Hepatocyte (in vitro differentiated cells): ENCODE measurements at regions not wholly inside any gene's neighbourhood (a gene's known extent, or its start where the extent isn't known, plus 50 kb on each side); places are given as distances from the start of the nearest gene placed in this dataset.

ENCODE experiments used
- DNase-seq: peaks from one replicate; pipeline ENCODE4 v3.0.0-alpha.2; 2016; ENCODE audit warnings: low spot score
- H2AFZ ChIP-seq: fragments of 200-600 bp; sonication (generic); 2 replicates; pipeline ENCODE4 v1.6.0; 2016; ENCODE audit warnings: antibody characterized with exemption, mild to moderate bottlenecking
- H3K27ac ChIP-seq: fragments of 200-600 bp; sonication (generic); 2 replicates; pipeline ENCODE4 v1.5.1; 2016; ENCODE audit warnings: mild to moderate bottlenecking
- H3K27me3 ChIP-seq: fragments of 200-600 bp; sonication (generic); 2 replicates; pipeline ENCODE4 v1.6.1; 2016
- H3K36me3 ChIP-seq: fragments of 200-600 bp; sonication (generic); replicated peaks from 2 replicates; pipeline ENCODE4 v1.5.1; 2016; ENCODE audit warnings: low read depth; ENCODE audit not compliant: insufficient read depth
- H3K4me1 ChIP-seq: fragments of 200-600 bp; sonication (generic); 2 replicates; pipeline ENCODE4 v1.5.1; 2016; ENCODE audit warnings: mild to moderate bottlenecking, moderate library complexity; ENCODE audit not compliant: insufficient read depth
- H3K4me2 ChIP-seq: fragments of 200-600 bp; sonication (generic); 2 replicates; pipeline ENCODE4 v1.6.0; 2016
- H3K4me3 ChIP-seq: fragments of 200-600 bp; sonication (generic); 2 replicates; pipeline ENCODE4 v1.5.1; 2016; ENCODE audit warnings: mild to moderate bottlenecking
- H3K79me2 ChIP-seq: fragments of 200-600 bp; sonication (generic); 2 replicates; pipeline ENCODE4 v1.6.0; 2017; ENCODE audit warnings: mild to moderate bottlenecking
- H3K9me2 ChIP-seq: fragments of 200-600 bp; sonication (generic); replicated peaks from 2 replicates; pipeline ENCODE4 v1.6.0; 2017; ENCODE audit warnings: mild to moderate bottlenecking; ENCODE audit not compliant: insufficient read depth
- H3K9me3 ChIP-seq: fragments of 200-600 bp; sonication (generic); 2 replicates; pipeline ENCODE4 v1.5.1; 2016; ENCODE audit warnings: low read depth, mild to moderate bottlenecking
- H4K20me1 ChIP-seq: fragments of 200-600 bp; sonication (generic); 2 replicates; pipeline ENCODE4 v1.6.0; 2016; ENCODE audit warnings: mild to moderate bottlenecking; ENCODE audit not compliant: insufficient read depth, poor library complexity, severe bottlenecking
- EZH2 ChIP-seq: fragments of 200-600 bp; sonication (generic); IDR thresholded peaks from 2 replicates; pipeline ENCODE4 v1.6.1; 2016; ENCODE audit warnings: antibody characterized with exemption, mild to moderate bottlenecking, borderline replicate concordance
- EZH2phosphoT487 ChIP-seq: fragments of 200-600 bp; sonication (generic); IDR thresholded peaks from one replicate; pipeline ENCODE4 v1.6.1; 2018; ENCODE audit warnings: antibody characterized with exemption, mild to moderate bottlenecking, low read depth, moderate library complexity; ENCODE audit not compliant: unreplicated experiment, severe bottlenecking
- WGBS: methylation state at CpG from one replicate; pipeline ENCODE4 v1.1.6; 2016; ENCODE audit warnings: low lambda C conversion rate; ENCODE audit errors: missing lambda C conversion rate; 5-methylcytosine and 5-hydroxymethylcytosine counted together
- TF ChIP-seq, protein P1 (sequence below): fragments of 200-600 bp; sonication (generic); IDR thresholded peaks from 2 replicates; pipeline ENCODE4 v1.5.1; 2016; ENCODE audit warnings: antibody characterized with exemption, mild to moderate bottlenecking; ENCODE audit not compliant: poor library complexity

- peaks cover 11% of the 10 kb centered on the region for H3K4me1 ChIP-seq
- no peaks in the 10 kb centered on the region for H4K20me1 ChIP-seq
- H3K4me2 ChIP-seq, result no peak overlapping the region
- H3K27ac ChIP-seq, result no peak overlapping the region
- H3K9me3 ChIP-seq, result no peaks in the 10 kb centered on the region
- no peaks in the 10 kb centered on the region for H3K79me2 ChIP-seq
- no peaks in the 10 kb centered on the region for H3K9me2 ChIP-seq
- DNase-seq, result no peak
- TF ChIP-seq, protein P1, sequence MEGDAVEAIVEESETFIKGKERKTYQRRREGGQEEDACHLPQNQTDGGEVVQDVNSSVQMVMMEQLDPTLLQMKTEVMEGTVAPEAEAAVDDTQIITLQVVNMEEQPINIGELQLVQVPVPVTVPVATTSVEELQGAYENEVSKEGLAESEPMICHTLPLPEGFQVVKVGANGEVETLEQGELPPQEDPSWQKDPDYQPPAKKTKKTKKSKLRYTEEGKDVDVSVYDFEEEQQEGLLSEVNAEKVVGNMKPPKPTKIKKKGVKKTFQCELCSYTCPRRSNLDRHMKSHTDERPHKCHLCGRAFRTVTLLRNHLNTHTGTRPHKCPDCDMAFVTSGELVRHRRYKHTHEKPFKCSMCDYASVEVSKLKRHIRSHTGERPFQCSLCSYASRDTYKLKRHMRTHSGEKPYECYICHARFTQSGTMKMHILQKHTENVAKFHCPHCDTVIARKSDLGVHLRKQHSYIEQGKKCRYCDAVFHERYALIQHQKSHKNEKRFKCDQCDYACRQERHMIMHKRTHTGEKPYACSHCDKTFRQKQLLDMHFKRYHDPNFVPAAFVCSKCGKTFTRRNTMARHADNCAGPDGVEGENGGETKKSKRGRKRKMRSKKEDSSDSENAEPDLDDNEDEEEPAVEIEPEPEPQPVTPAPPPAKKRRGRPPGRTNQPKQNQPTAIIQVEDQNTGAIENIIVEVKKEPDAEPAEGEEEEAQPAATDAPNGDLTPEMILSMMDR, result no peak
- TF ChIP-seq EZH2 (no peak), EZH2phosphoT487 (no peak)
- H3K4me3 ChIP-seq, result no peak overlapping the region
- 88% methylated on average over 2 of the region's 2 CpGs for WGBS
- no peaks in the 10 kb centered on the region for H3K36me3 ChIP-seq
- no peaks in the 10 kb centered on the region for H3K27me3 ChIP-seq
- H2AFZ ChIP-seq, result no peak overlapping the region
Measured at GRCh38 chr22:44650806-44651205, 51.2 kb upstream of the PRR5 start.

- Histone ChIP-seq H3K9me2 (no peaks in the 10 kb centered on the region), H2AFZ (no peak overlapping the region), H3K27me3 (no peaks in the 10 kb centered on the region), H3K4me3 (no peak overlapping the region), H3K4me1 (peaks cover 11% of the 10 kb centered on the region), H3K27ac (peak overlapping the region; percentile 95), H3K4me2 (peak overlapping the region; percentile 39), H3K9me3 (no peaks in the 10 kb centered on the region), H3K36me3 (no peaks in the 10 kb centered on the region), H3K79me2 (no peaks in the 10 kb centered on the region), H4K20me1 (no peaks in the 10 kb centered on the region)
- peak; percentile 74 for DNase-seq
- 69% methylated on average over 20 of the region's 20 CpGs for WGBS
- TF ChIP-seq, protein P1, result no peak
Measured at GRCh38 chr22:44648821-44649565, 53.0 kb upstream of the PRR5 start.

DNA sequence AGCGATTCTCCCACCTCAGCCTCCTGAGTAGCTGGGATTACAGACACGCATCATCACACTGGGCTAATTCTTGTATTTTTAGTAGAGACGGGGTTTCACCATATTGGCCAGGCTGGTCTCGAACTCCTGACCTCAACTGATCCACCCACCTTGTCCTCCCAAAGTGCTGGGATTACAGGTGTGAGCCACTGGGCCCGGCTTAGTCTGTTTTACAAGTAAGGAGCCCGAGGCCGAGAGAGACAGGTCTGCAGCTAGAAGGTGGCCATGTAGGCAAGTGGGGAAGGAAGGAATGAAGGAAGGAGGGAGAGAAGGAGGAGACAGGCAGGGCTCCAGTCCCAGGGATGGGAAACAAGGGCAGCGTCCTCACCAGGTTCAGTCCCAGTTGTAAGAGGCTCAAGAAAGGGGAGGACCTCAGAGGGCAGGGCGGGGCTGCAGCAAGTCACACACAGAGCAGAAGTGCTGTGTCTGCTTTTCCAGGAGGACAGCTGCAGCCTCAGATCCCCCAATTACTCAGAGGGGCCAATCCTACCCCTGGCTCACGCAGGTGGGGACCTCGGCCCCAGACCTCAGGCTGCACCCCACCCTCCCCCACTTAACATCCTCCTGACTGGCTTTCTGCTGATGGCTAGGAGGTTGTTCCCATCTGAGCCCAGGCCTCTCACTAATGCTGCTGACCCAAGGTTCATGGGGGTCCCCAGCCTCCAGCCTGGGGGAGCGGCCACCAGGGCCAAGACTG is 53.8 kb upstream of the PRR5 start:
- H3K9me3 ChIP-seq, result no peaks in the 10 kb centered on the region
- 73% methylated on average over 12 of the region's 12 CpGs for WGBS
- no peaks in the 10 kb centered on the region for H3K27me3 ChIP-seq
- no peaks in the 10 kb centered on the region for H4K20me1 ChIP-seq
- peak; percentile 57 for DNase-seq
- TF ChIP-seq EZH2, result no peak
- TF ChIP-seq, protein P1, result no peak
- no peak for TF ChIP-seq EZH2phosphoT487
- H3K4me3 ChIP-seq, result no peak overlapping the region
- peak overlapping the region; percentile 95 for H3K27ac ChIP-seq
- H3K79me2 ChIP-seq, result no peaks in the 10 kb centered on the region
- H3K4me2 ChIP-seq, result peak overlapping the region; percentile 39
- H3K9me2 ChIP-seq, result no peaks in the 10 kb centered on the region
- no peak overlapping the region for H2AFZ ChIP-seq
- peaks cover 11% of the 10 kb centered on the region for H3K4me1 ChIP-seq
- no peaks in the 10 kb centered on the region for H3K36me3 ChIP-seq
